ENCODE measurements at regions not wholly inside any gene's neighbourhood (a gene's known extent, or its start where the extent isn't known, plus 50 kb on each side); places are given as distances from the start of the nearest gene placed in this dataset.
"Not testable (repeated sequence)": the region's sequence is repeated elsewhere in the genome, so short reads cannot be mapped to it uniquely, and the experiment has no call there.

DNA sequence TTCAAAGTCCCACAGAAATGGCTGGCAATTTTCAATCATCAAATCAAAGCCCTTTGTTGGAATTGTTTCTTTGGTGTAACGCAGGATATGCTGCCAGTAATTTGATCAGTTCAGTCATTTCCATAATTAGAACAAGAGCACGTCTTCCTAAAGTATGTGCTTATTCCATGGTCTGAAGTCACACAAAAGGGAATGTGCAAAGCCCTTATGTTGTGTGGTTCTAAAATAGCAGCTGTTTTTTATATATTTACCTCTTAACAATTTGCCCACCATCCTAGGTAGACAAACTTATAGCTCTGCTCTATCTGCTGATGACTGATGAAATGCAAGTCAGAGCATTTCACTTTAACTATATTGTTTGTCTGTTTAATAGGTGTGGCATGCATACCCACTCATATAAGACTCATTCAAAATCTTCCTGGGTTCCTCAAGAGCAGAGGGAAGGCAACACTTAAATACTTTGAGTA, 176.1 kb upstream of the SLC38A2 start:
- Mint-ChIP-seq H3K4me1 (no peaks in the 10 kb centered on the region), H3K4me3 (no peak overlapping the region), H3K27me3 (ENCODE audit: insufficient read depth) (peaks cover 3% of the 10 kb centered on the region), H3K27ac (no peak overlapping the region), H3K36me3 (ENCODE audit: low read depth) (peaks cover 15% of the 10 kb centered on the region), H3K9me3 (peaks cover 31% of the 10 kb centered on the region)
- no peak for DNase-seq
- Histone ChIP-seq H3K4me3 (ENCODE audit: low read length) (no peak overlapping the region), H3K27me3 (ENCODE audit: control insufficient read depth, insufficient read depth, low read length, poor library complexity, severe bottlenecking) (no peaks in the 10 kb centered on the region), H3K9me3 (ENCODE audit: control insufficient read depth, low read length) (peaks cover 20% of the 10 kb centered on the region), H3K27ac (ENCODE audit: low read depth, low read length) (no peak overlapping the region), H3K9ac (ENCODE audit: extremely low read depth, low read length, poor library complexity, severe bottlenecking) (no peak overlapping the region), H3K36me3 (ENCODE audit: control insufficient read depth, insufficient read depth, low read length) (no peaks in the 10 kb centered on the region), H3K4me1 (ENCODE audit: control insufficient read depth, insufficient read depth, low read length) (no peaks in the 10 kb centered on the region)
- WGBS, 2 experiments (ENCODE audit: insufficient coverage in 1 of 2, insufficient read length in 1 of 2), result 92 to 100% methylated on average over 1 to 2 of the region's 2 CpGs
- TF ChIP-seq, protein P1, sequence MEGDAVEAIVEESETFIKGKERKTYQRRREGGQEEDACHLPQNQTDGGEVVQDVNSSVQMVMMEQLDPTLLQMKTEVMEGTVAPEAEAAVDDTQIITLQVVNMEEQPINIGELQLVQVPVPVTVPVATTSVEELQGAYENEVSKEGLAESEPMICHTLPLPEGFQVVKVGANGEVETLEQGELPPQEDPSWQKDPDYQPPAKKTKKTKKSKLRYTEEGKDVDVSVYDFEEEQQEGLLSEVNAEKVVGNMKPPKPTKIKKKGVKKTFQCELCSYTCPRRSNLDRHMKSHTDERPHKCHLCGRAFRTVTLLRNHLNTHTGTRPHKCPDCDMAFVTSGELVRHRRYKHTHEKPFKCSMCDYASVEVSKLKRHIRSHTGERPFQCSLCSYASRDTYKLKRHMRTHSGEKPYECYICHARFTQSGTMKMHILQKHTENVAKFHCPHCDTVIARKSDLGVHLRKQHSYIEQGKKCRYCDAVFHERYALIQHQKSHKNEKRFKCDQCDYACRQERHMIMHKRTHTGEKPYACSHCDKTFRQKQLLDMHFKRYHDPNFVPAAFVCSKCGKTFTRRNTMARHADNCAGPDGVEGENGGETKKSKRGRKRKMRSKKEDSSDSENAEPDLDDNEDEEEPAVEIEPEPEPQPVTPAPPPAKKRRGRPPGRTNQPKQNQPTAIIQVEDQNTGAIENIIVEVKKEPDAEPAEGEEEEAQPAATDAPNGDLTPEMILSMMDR (conservative IDR thresholded peaks at IDR 0.05), result no peak

- H3K27ac ChIP-seq (ENCODE audit: low read depth, low read length), result no peak overlapping the region
These were observed 175.1 kb upstream of the SLC38A2 start for GRCh38 chr12:46547421-46548354.

DNA sequence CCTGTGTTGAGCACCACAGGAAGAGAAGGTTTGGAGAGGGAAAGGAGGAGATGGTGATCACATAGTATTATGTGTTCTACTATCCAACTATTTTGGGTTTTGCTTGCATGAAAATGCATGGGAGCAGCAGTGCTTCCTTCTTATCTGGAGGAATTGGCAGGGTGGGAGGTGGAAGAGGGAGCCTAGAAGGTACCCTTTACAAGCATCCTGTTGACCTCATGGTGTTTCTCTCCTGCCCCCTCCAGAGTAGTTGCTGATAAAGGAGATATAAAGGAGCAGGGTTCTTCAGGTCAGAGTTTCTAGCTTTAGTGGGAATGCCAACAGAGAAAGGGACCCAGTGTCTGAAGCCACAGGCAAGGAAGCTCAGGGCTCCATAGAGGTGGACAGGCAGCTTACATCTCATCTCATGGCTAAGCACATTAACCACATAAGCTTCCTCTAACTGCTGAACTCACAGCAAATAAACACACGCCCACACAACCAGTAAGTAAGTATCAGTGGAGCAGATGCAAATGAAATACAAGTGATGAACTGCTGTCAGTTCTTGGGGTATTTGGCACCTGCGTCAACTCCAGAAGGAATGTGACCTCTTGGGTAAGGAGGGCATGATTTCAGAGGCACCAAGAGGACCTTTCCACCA, 174.2 kb upstream of the SLC38A2 start:
- no peaks in the 10 kb centered on the region for H3K27me3 ChIP-seq (ENCODE audit: control insufficient read depth, insufficient read depth, low read length, poor library complexity, severe bottlenecking)
- H3K9ac ChIP-seq (ENCODE audit: extremely low read depth, low read length, poor library complexity, severe bottlenecking), result no peak overlapping the region
- Mint-ChIP-seq H3K4me1 (no peaks in the 10 kb centered on the region), H3K9me3 (peaks cover 37% of the 10 kb centered on the region), H3K27me3 (ENCODE audit: insufficient read depth) (peaks cover 3% of the 10 kb centered on the region), H3K4me3 (no peak overlapping the region), H3K36me3 (ENCODE audit: low read depth) (peaks cover 16% of the 10 kb centered on the region), H3K27ac (no peak overlapping the region)
- no peak for DNase-seq
- 81% methylated on average over 2 of the region's 2 CpGs; no CpG with 5 or more reads in 1 of the 2 experiments for WGBS, 2 experiments (ENCODE audit: insufficient coverage in 1 of 2, insufficient read length in 1 of 2)
- no peaks in the 10 kb centered on the region for H3K4me1 ChIP-seq (ENCODE audit: control insufficient read depth, insufficient read depth, low read length)
- TF ChIP-seq, protein P1 (conservative IDR thresholded peaks at IDR 0.05), result no peak
- no peak overlapping the region for H3K4me3 ChIP-seq (ENCODE audit: low read length)
- no peaks in the 10 kb centered on the region for H3K36me3 ChIP-seq (ENCODE audit: control insufficient read depth, insufficient read depth, low read length)
- no peak overlapping the region for H3K27ac ChIP-seq (ENCODE audit: low read depth, low read length)
- peaks cover 20% of the 10 kb centered on the region for H3K9me3 ChIP-seq (ENCODE audit: control insufficient read depth, low read length)

More at GRCh38 chr12:46547421-46548354, 175.1 kb upstream of the SLC38A2 start:
- Mint-ChIP-seq H3K36me3 (ENCODE audit: low read depth) (peaks cover 16% of the 10 kb centered on the region), H3K9me3 (peaks cover 37% of the 10 kb centered on the region), H3K4me1 (no peaks in the 10 kb centered on the region), H3K4me3 (no peak overlapping the region), H3K27ac (no peak overlapping the region), H3K27me3 (ENCODE audit: insufficient read depth) (peaks cover 3% of the 10 kb centered on the region)
- H3K9ac ChIP-seq (ENCODE audit: extremely low read depth, low read length, poor library complexity, severe bottlenecking), result no peak overlapping the region
- no peak overlapping the region for H3K4me3 ChIP-seq (ENCODE audit: low read length)
- H3K36me3 ChIP-seq (ENCODE audit: control insufficient read depth, insufficient read depth, low read length), result no peaks in the 10 kb centered on the region
- no peaks in the 10 kb centered on the region for H3K4me1 ChIP-seq (ENCODE audit: control insufficient read depth, insufficient read depth, low read length)
- TF ChIP-seq, protein P1 (conservative IDR thresholded peaks at IDR 0.05), result no peak
- 88% methylated on average over 1 of the region's 1 CpG; no CpG with 5 or more reads in 1 of the 2 experiments for WGBS, 2 experiments (ENCODE audit: insufficient coverage in 1 of 2, insufficient read length in 1 of 2)
- DNase-seq, result no peak
- peaks cover 20% of the 10 kb centered on the region for H3K9me3 ChIP-seq (ENCODE audit: control insufficient read depth, low read length)
- no peaks in the 10 kb centered on the region for H3K27me3 ChIP-seq (ENCODE audit: control insufficient read depth, insufficient read depth, low read length, poor library complexity, severe bottlenecking)

- H3K27ac ChIP-seq (ENCODE audit: low read depth, low read length); H3K4me3 Mint-ChIP-seq; H3K4me3 ChIP-seq (ENCODE audit: low read length); H3K36me3 ChIP-seq (ENCODE audit: control insufficient read depth, insufficient read depth, low read length); H3K27me3 Mint-ChIP-seq (ENCODE audit: insufficient read depth); H3K27me3 ChIP-seq (ENCODE audit: control insufficient read depth, insufficient read depth, low read length, poor library complexity, severe bottlenecking); H3K9ac ChIP-seq (ENCODE audit: extremely low read depth, low read length, poor library complexity, severe bottlenecking); H3K4me1 ChIP-seq (ENCODE audit: control insufficient read depth, insufficient read depth, low read length); H3K4me1 Mint-ChIP-seq; DNase-seq; H3K27ac Mint-ChIP-seq: not testable (repeated sequence)
- Mint-ChIP-seq H3K36me3 (ENCODE audit: low read depth) (peaks cover 16% of the 10 kb centered on the region), H3K9me3 (peaks cover 51% of the 10 kb centered on the region)
- 83 to 86% methylated on average over 1 to 2 of the region's 3 CpGs for WGBS, 2 experiments (ENCODE audit: insufficient coverage in 1 of 2, insufficient read length in 1 of 2)
- H3K9me3 ChIP-seq (ENCODE audit: control insufficient read depth, low read length), result peaks cover 20% of the 10 kb centered on the region
These were observed 170.8 kb upstream of the SLC38A2 start for GRCh38 chr12:46543378-46543795.
